ENCODE measurements at regions not wholly inside any gene's neighbourhood (a gene's known extent, or its start where the extent isn't known, plus 50 kb on each side); places are given as distances from the start of the nearest gene placed in this dataset.
"Not testable (repeated sequence)": the region's sequence is repeated elsewhere in the genome, so short reads cannot be mapped to it uniquely, and the experiment has no call there.

DNA sequence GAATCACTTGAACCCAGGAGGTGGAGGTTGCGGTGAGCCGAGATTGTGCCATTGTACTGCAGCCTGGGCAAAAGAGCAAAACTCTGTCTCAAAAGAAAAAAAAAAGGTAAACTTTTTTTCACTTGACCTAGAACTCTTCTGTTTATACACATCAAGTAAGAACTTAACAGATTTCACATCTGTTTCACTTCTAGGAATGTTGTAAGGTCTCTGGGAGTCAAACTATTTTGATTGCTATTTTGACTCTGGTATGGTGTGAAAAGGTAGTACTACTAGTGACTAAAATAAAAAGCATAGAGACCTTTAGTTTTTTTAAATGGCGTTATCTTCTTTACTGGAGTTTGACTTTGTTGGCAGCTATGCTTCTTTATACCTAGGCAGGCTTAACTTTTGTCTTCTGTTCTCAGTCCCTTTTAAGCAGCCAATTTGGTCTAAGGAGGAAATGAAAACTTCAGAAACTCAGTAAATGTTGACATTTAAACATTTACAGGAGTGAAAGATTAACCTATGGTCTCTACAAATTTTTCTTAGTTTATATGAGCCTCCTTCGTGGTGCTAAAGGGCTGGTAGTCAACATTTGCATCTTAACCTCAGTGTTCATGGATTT is 84.7 kb downstream of the METTL2B start:
- DNase-seq (ENCODE audit: low spot score), result not testable (repeated sequence)

DNA sequence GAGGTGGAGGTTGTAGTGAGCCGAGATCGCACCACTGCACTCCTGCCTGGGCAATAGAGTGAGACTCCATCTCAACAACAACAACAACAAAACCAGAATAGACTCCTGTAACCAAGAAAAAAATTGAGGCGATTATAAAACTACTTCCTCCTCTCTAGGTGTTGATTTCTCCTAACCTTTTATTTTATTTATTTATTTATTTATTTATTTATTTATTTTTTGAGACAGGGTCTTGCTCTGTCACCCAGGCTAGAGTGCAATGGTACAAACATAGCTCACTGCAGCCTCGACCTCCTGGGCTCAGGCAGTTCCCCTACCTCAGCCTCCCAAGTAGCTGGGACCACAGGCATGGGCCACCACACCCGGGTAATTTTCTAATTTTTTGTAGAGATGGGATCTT is 86.2 kb downstream of the METTL2B start:
- DNase-seq (ENCODE audit: low spot score), result not testable (repeated sequence)

DNA sequence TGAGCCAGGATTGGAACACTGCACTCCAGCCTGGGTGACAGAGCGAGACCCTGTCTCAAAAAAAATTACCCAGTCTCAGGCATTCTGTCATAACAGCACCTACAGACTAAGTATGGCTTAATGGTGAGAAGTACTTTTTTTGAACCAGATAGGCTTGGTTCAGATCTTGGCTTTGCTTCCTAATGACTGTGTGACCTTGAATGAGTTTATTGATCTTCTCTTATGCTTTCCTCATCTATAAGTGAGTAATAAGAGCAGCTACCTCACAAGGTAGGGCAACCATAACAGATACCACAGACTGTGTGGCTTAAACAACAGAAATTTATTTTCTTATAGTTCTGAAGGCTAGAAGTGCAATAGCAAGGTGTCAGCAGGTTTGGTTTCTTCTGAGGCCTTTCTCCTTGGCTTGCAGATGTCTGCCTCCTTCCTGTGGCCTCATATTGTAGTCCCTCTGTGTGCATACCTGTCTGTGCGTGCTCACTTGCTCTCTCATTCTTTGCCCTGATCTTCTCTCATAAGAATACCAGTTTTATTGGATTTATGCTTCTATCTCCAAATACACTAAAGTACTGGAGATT is 87.7 kb downstream of the METTL2B start:
- DNase-seq (ENCODE audit: low spot score), result not testable (repeated sequence)

DNA sequence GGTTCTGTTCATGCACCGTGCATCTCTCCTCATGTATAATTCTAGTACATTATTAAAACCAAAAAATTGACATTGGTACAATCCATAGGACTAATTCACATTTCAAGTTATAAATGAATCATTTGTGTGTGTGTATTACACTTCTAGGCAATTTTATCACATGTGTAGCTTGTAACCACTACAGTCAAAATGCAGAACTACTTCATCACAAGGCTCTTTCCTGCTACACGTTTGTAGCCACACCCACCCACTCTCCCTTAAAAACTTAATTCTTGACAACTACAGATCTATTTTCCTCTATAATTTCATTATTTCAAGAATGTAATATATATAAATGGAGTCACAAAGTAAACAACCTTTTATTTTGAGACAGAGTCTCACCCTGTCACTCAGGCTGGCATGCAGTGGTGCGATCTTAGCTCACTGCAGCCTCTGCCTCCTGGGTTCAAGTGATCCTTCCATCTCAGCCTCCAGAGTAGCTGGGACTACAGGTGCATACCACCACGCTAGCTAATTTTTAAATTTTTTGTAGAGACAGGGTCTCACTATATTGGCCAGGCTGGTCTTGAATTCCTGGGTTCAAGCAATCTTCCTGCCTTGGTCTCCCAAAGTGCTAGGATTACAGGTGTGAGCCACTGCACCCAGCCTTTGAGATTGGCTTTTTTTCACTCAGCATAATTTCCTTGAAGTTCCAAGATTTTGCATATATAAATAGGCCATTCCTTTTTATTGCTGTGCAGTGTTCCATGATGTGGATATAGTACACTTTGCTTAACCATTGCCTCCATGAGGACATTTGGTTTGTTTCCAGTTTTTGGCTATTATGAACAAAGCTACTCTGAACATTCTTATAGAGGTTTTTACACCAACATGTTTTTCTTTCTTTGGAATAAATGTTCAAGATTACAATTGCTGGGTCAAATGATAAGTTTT is 88.7 kb downstream of the METTL2B start:
- not testable (repeated sequence) for DNase-seq (ENCODE audit: low spot score)

DNA sequence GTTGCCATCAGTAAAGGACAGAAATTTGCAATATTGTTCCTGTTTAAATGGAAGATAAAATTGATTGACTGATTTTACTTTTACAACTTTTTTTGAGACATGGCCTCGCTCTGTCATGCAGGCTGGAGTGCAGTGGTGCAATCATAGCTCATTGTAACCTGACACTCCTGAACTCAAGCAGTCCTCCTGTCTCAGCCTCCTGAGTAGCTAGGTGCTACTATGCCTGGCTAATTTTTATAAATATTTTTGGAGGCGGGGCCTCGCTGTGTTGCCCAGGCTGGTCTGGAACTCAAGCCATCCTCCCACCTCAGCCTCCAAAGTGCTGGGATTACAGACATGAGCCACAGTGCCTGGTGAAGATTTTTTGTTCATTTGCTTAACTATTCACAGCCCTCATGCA is 96.8 kb upstream of the GARIN1A start:
- not testable (repeated sequence) for DNase-seq (ENCODE audit: low spot score)

DNA sequence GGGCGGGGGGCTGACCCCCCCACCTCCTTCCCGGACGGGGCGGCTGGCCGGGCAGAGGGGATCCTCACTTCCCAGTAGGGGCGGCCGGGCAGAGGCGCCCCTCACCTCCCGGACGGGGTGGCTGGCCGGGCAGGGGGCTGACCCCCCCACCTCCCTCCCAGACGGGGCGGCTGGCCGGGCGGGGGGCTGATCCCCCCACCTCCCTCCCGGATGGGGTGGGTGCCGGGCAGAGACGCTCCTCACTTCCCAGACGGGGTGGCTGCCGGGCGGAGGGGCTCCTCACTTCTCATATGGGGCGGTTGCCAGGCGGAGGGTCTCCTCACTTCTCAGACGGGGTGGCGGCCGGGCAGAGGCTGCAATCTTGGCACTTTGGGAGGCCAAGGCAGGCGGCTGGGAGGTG is 95.1 kb upstream of the GARIN1A start:
- not testable (repeated sequence) for DNase-seq (ENCODE audit: low spot score)

DNA sequence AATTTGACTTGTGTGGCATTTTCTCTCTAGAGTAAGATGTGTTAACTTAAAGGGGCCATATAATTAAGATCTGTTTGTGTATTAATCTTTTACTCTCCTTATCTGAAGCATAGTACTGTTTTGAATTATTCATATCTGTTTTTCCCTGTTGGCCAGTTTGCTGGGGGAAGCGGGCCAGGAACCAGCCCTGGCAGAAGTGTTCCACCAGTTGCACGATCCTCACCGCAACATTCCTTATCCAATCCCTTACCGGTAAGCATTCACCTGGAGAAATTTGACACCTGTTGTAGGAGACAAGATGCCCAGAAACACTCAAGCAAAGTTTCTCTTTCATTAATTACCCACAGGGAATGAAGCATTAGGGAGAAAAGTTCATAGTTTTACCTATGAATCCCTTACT is 92.2 kb upstream of the GARIN1A start:
- DNase-seq (ENCODE audit: low spot score), result not testable (repeated sequence)

- DNase-seq (ENCODE audit: low spot score), result not testable (repeated sequence)
Measured at GRCh38 chr7:128581100-128581499, 91.0 kb upstream of the GARIN1A start.

- not testable (repeated sequence) for DNase-seq (ENCODE audit: low spot score)
Measured at GRCh38 chr7:128581825-128582561, 90.1 kb upstream of the GARIN1A start.

DNA sequence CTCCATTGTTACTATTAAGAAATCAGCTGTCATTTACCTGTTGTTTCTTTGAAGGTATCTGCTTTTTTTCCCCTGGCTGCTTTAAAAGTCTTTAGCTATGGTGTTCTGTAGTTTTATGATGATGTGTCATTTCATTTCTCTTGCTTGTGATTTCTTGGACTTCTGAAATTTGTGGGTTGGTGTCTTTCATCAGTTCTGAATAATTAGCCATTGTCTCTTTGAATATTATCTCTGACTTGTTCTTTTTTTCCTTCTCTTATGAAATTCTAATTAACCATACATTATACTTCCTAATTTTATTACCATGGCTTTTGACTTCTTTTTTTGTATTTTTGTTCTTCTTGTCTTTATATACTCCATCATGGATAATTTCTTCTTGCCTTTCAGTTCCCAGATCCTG is 85.4 kb upstream of the GARIN1A start:
- not testable (repeated sequence) for DNase-seq (ENCODE audit: low spot score)

DNA sequence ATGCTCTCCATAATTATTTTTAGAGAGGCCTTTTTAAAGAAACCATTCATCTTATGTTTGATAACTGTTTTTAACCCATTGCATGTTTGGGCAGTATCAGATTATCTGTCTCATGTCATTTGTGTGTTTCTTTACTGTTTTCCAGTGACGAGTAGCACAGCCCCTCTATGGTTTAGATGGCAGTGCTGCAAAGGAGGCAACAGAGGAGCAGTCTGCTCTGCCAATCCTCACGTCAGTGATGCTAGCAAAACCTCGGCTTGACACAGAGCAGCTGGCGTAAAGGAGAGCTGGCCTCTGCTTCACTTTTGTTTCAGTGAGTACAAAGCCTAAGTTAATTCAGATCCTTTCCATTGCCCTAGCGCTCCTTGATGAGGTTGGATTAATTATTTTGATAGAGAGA is 80.4 kb upstream of the GARIN1A start:
- DNase-seq (ENCODE audit: low spot score), result no peak

GRCh38 chr7:128592209-128592608 is 79.9 kb upstream of the GARIN1A start:
- DNase-seq (ENCODE audit: low spot score), result not testable (repeated sequence)

DNA sequence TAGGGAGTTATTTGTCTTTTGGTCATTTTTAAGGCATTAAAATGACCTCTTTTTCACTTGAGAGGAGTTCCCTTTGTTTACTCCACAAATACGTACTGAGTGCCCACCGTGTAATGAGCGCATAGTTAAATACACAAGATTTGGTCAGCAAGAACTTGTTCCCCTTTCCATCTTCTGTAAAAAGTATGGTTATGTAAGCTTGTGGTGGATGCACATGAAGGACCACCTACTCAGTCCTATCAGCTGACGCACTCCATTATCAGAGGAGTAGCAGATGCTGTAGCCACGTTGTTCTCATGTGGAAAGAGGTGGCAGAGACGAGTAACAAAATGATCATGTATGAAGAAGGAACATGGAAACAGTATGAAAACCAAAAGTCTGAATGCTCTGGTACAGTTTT is 78.0 kb upstream of the GARIN1A start:
- not testable (repeated sequence) for DNase-seq (ENCODE audit: low spot score)

DNA sequence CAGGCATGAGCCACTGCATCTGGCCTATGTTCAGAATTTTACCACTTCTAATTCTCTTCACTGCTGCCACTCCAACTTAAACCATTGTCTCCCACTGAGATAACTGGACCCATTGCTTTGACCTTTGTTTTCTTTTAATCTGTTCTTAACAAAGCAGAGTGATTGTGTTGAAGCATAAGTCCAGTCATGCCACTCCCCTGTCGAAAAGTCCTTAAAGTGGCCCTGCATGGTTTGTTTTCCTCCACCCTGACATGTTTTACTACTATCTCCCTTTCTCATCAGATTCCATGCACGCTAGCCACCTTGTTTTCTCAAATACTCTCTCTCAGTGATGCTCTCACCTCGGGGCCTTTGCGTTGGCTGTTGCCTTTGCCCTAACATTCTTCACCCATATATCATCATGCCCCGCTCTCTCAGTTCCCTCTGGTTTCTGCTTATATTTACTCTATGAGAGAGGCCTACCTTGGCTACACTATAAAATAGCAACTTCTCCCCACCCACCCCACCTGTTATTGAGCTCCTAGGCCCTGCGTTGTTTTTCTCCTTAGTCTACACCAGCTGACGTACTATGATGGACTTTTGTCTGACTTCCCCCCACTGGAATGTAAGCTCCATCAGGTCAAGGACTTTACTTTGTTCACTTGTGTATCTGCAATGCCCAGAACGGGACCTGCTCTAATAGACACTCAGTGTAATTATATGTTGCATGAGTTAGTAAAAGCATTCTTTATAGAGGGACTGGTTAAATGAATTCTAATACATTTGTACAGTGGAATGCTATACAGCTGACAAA is 75.6 kb upstream of the GARIN1A start:
- DNase-seq (ENCODE audit: low spot score), result not testable (repeated sequence)

DNA sequence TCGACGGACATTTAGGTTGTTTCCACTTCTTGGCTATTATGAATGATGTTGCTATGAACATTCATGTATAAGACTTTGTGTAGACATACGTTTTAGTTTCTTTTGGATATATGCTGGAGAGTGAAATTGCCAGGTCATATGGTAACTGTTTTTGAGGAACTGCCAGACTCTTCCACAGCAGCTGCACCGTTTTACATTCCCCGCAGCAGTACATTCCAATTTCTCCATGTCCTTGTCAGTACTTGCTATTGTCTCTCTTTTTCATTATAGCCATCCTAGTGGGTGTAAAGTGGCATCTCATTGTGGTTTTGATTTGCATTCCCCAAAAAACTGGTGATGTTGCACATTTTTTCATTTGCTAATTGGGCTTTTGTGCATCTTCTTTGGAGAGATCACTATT is 73.1 kb upstream of the GARIN1A start:
- DNase-seq (ENCODE audit: low spot score), result not testable (repeated sequence)

DNA sequence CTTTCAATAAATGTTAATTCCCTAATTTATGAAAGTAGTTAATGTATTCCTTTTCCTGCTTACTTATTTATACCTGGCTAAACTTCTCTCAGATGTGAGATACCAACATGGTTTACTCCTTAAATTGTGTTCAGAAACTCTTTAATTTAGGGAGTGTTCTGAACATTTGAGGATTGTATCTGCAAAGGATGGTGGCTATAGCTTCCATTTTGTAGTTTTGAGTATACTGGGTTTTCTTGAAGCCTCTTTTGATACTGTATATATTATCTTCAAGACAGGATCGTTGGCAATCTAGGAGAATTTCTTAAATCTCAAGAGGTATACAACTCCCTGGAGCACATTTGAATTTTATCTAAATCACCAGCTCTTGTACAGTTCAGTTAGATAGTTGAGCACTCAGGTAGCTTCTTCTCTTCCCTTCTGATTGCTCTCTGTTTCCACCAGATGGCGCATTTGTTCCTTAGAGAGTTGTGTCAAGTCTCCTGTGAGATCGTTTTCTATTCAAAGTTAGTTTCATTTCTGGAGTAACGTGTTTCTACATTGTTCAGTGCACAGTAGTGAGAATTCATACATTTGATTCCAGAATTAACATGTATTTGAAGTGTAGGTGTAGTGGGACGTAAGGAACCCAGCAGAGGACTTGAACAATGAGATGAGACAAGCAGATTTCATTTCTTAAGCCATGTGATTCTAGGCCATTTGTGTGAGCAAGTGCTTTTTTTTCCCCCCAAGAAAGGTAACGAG is 63.2 kb upstream of the GARIN1A start:
- peak; percentile 69 for DNase-seq (ENCODE audit: low spot score)

GRCh38 chr7:128613366-128613765 is 58.7 kb upstream of the GARIN1A start:
- not testable (repeated sequence) for DNase-seq (ENCODE audit: low spot score)

DNA sequence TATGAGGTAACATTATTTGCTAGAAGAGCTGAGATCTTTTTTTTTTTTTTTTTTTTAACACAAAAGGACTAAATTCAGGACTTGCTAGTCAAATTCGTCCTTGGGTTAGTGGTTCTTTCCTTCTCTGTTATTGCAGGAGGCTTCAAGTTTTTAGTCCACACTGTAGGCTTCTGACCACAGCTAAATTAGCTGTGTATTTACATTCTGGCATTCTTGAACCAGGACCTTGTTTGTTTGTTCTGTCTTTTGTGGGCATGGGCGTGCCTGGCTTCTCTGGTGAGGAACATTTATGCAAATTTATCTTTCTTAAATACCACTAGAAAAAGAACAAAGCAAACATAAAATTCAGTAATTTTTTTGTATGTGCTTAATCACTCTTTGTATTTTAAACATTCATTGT is 57.3 kb upstream of the GARIN1A start:
- DNase-seq (ENCODE audit: low spot score), result not testable (repeated sequence)

- not testable (repeated sequence) for DNase-seq (ENCODE audit: low spot score)
Measured at GRCh38 chr7:128616799-128617198, 55.3 kb upstream of the GARIN1A start.
